GDM1 (cell line): ENCODE measurements at regions not wholly inside any gene's neighbourhood (a gene's known extent, or its start where the extent isn't known, plus 50 kb on each side); places are given as distances from the start of the nearest gene placed in this dataset.
"Not testable (repeated sequence)": the region's sequence is repeated elsewhere in the genome, so short reads cannot be mapped to it uniquely, and the experiment has no call there.

Experiments used
- DNase-seq: peaks from one replicate; lab custom pipeline; 2025; lab: John Stamatoyannopoulos, UW

DNA sequence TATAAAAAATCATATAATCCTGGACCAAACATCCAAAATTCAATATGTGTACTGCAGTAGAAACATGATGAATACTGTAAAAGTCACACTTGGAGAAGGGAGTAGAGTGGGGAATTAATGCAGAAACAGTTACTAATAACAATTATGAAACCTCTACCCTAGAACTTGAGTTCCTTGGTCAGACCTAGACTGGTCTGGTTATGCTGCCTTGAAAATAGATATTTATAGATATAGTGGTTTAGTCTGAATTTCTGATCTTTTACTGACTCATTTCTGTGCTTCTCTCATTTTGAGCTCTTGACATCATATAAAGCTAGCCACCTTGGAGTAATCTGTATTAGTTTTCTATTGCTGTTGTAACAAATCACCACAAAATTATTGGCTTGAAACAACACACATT is 808.7 kb upstream of the CDH10 start:
- no peak for DNase-seq

GRCh38 chr5:25451294-25451693 is 806.5 kb upstream of the CDH10 start:
- DNase-seq = no peak

- no peak for DNase-seq
These were observed 803.9 kb upstream of the CDH10 start for GRCh38 chr5:25448646-25449045.

- DNase-seq = no peak
These were observed 803.4 kb upstream of the CDH10 start for GRCh38 chr5:25448190-25448621.

DNA sequence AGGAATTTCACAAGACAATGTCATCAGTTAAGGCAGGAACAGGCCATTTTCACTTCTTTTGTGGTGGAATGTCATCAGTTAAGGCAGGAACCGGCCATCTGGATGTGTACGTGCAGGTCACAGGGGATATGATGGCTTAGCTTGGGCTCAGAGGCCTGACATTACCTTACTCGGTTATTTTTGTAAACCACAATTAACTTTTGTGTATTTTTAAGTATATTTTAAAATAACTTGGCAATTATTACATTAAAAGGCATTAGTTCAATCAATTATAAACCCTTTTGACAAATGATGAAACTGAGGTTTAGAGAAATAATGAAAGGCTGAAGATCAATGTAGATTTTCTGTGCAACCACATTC is 801.3 kb upstream of the CDH10 start:
- not testable (repeated sequence) for DNase-seq

DNA sequence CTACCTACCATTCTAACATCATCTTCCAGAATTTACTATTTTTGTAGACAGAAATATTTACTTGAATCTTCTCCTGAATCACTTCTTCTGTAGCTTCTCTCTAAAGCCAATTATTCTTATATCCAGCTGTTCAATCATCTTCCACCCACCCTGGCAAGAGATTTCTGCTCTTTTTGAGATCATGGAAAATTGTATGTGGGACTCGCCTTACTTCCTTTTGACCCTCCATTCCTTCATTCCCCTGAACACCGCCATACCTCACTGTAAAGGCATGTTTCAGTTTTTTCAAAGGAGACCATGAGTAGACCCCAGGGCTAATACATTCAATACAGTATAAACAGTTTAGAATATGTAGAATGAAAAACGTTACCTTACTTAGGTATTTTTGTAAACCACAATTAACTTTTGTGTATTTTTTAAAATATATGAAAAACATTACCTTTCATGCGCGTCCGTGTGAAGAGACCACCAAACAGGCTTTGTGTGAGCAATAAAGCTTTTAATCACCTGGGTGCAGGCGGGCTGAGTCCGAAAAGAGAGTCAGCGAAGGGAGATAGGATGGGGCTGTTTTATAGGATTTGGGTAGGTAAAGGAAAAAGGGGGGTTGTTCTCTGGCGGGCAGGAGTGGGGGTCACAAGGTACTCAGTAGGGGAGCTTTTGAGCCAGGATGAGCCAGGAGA is 800.7 kb upstream of the CDH10 start:
- not testable (repeated sequence) for DNase-seq

DNA sequence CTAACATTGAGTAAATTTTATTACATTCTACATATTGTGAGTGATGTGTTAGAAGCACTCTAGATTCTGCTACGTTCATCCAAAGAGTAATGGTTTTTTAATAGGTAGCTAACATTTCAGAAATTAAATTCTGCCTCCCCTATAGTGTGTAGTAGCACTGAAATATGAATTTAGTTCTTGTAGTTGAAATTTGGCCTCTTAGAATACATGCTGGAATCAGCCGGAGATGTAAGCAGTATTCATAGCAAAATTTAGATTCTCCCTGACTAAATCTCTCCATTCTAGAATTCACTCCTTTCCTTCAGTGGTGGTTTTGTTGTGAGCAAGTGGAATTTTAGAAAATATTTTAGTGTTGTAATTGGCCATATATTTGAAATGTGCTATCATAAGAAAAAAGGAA is 799.9 kb upstream of the CDH10 start:
- no peak for DNase-seq

DNA sequence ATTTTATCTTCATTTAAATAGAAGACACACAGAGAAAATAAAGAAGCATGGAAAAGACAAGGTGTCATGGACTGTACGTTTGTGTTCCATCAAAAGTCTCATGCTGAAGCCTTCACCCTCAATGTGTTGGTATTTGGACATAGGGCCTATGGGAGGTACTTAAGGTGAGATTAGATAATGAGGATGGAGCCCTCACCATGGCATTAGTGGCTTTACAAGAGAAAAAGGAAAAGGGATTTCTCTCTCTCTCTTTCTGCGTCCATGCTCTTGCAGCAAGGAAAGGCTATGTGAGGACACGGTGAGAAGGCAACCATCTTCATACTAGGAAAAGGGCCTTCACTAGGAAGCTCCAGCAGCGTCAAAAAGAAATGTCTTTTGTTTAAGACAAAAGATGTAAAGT is 797.0 kb upstream of the CDH10 start:
- DNase-seq = no peak

- no peak for DNase-seq
These were observed 794.2 kb upstream of the CDH10 start for GRCh38 chr5:25439025-25439424.

DNA sequence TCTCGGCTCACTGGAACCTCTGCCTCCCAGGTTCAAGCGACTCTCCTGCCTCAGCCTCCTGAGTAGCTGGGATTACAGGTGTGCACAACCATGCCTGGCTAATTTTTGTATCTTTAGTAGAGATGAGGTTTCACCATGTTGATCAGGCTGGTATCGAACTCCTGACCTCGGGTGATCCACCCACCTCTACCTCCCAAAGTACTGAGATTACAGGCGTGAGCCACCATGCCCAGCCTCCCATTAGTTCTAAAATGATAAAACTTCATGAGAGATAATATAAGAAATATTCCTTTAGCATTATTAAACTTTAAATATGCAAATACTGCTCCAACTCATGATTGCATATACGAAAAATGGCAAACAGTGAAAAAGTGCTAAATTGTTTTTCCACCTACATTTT is 793.6 kb upstream of the CDH10 start:
- not testable (repeated sequence) for DNase-seq

- DNase-seq = no peak
These were observed 791.7 kb upstream of the CDH10 start for GRCh38 chr5:25436452-25436851.

GRCh38 chr5:25435882-25436281 is 791.1 kb upstream of the CDH10 start:
- no peak for DNase-seq

DNA sequence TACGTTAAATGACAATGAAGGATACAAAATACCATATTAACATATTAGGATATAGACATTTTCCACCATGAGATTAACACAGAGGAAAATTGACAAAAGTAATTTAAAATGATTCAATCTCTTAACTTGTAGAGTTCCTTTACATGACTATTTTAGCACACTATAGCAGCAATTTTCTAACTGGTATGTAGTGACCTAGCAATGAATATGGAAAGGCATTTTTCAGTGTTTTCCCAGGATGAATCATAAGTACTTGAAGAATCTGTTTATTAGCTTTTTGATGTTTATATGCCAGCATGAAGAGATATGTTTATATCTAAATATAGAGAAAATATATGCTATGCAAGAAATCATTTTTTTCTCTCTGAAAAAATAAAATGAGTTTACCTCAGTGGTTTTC is 782.5 kb upstream of the CDH10 start:
- no peak for DNase-seq

DNA sequence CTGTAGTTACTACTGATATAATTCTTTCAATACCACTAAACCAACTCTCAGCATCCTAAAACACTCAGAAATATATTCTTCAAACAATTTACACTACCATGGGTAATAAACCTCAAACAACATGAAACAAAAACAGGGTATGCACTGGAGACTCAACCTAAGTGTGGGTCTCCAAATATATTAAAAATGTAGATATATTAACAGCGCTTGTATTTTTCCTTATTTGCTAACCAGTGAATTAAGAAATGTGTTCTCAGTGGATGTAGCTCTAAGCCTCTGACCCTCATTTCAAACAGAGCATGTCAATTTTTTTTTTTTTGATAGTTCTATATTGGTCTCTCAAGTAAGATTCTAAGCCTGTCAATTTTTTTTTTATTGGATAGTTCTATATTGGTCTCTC is 778.5 kb upstream of the CDH10 start:
- no peak for DNase-seq

- DNase-seq = no peak
These were observed 774.9 kb upstream of the CDH10 start for GRCh38 chr5:25419684-25420083.

GRCh38 chr5:25418978-25419377 is 774.2 kb upstream of the CDH10 start:
- DNase-seq = no peak

DNA sequence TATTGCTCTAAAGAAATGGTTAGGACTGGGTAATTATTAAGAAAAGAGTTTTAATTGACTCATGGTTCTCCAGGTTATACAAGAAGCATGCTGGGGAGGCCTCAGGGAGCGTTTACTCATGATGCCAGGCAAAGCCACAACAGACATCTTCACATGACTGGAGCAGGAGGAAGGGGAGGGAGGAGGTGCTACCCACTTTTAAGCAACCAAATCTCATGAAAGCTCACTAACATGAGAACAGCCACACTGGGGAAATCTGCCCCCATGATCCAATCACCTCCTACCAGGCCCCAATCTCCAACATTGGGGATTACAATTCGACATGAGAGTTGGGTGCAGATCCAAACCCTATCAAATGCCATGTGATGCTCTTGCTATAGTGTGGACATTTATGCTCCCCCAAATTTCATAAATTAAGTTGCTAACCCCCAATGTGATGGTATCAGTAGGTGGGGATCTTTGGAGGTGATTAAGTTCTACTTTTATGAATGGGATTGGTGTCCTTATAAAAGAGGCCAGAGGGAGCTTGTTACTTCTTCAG is 773.6 kb upstream of the CDH10 start:
- DNase-seq = no peak

DNA sequence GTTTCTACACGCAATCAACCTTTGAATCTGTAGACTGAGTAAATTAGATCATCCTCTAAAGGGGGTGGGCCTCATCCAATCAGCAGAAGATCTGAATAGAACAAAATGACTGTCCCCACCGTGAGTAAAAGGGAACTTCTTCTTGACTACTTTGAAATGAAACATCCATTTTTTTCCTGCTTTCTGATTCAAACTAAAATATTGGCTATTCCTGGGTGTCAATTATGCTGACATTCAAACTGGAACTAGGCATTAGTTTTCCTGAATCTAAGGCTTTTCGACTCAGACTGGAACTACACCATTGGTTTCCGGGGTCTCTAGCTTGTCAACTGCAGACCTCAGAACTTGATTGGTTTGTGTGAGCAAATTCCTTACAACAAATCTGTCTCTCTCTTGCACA is 772.2 kb upstream of the CDH10 start:
- no peak for DNase-seq

DNA sequence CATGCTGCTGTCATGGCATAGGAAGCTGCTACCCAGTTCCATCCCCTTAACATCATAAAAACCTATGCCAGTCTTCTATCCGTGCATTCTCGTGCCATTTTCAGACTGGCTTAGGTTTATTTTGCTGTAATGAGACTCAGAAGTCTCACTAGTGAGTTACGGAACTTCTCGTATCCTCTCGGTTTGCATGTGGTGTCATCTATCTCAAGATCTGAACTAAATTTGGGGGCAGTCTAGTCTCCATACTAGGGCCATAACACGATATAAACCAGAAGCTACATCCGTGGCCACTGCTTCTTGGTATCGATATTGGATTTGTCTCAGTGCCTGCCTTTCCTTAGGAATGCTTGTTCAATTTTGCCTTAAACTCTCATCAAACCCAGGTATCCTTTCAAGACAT is 771.2 kb upstream of the CDH10 start:
- DNase-seq = no peak

- DNase-seq = no peak
These were observed 770.0 kb upstream of the CDH10 start for GRCh38 chr5:25414742-25415141.

- no peak for DNase-seq
These were observed 767.4 kb upstream of the CDH10 start for GRCh38 chr5:25412116-25412661.

DNA sequence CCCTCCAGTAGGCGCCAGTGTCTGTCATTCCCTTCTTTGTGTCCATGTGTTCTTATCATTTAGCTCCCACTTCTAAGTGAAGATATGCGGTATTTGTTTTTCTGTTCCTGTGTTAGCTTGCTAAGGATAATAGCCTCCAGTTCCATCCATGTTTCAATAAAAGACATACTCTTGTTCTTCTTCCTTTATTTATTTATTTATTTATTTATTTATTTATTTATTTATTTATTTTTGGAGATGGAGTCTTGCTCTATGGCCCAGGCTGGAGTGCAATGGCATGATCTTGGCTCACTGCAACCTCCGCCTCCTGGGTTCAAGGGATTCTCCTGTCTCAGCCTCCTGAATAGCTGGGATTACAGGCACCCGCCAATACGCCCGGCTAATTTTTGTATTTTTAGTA is 762.6 kb upstream of the CDH10 start:
- not testable (repeated sequence) for DNase-seq

DNA sequence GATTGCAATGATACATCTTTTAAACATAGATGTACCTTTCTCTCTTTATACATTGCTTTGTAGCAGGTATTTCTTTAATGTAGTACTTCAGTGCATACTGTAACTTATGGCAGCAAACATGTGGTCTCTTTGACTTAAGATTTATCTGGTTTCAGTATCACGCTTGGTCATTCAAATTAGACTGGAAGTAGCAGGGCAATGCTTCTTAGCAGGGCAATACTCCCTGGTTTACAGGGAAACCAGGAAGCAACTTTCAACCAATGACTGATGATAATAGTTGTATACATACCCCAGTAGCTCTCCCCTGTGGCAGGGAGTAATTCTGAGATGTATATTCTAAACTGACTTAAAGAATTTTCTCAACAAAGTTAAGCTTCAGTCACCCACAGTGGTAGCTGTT is 761.1 kb upstream of the CDH10 start:
- no peak for DNase-seq

GRCh38 chr5:25399878-25400480 is 755.2 kb upstream of the CDH10 start:
- no peak for DNase-seq
